Heart left ventricle (tissue), 13 donors: ENCODE measurements at regions not wholly inside any gene's neighbourhood (a gene's known extent, or its start where the extent isn't known, plus 50 kb on each side); places are given as distances from the start of the nearest gene placed in this dataset.

Source experiments
- POLR2A ChIP-seq, 2 donors: fragments of 450-650 bp; IDR thresholded peaks; one replicate each; pipeline ENCODE4 v1.6.1; 2017; ENCODE audit warnings: antibody characterized with exemption in 2 of 2, mild to moderate bottlenecking in 2 of 2, moderate library complexity in 2 of 2
- TF ChIP-seq, protein P1 (sequence below), 12 donors: fragments of 200-600 bp; sonication (generic) in 4 of 12; IDR thresholded peaks; one replicate each; pipeline versions ENCODE4 v1.5.0 to v1.8.0; 2018 to 2022; ENCODE audit warnings: antibody characterized with exemption in 12 of 12, mild to moderate bottlenecking in 5 of 12
- donor health status: ischemic (EF 13 %, LVEDD 7.1; RV severe dilation, severe dysfunction).
- donor health status: DM: no; HTN: yes; CAD: no.
- donor health status: DM: no; HTN: no; CAD: no.
- donor health status: ischemic (EF 25% LVEDD 6.9; RV normal size, moderate dysfunction).
- donor health status: ischemic (EF 25% LVEDD 5.7; RV mildly dilated, moderate dysfunction).
- donor health status: ischemic (EF 35%, LVEDD 5.7; RV mildly dilated, moderate dysfunction).
- donor health status: nonischemic (EF 11% LVEDD 7.7; RV severe dilation, severe dysfunction).
- donor health status: DM: yes; HTN: yes; CAD: no.
- donor health status: PGD.
- donor health status: ischemic (EF 29% LVEDD 5.4; RV normal size, mild dysfunction).
- donor health status: nonischemic (EF 23%, LVEDD 6.1; RV moderate dilation, normal function).

GRCh38 chr5:167105941-167106340 is 1185.5 kb upstream of the WWC1 start:
- TF ChIP-seq, protein P1, sequence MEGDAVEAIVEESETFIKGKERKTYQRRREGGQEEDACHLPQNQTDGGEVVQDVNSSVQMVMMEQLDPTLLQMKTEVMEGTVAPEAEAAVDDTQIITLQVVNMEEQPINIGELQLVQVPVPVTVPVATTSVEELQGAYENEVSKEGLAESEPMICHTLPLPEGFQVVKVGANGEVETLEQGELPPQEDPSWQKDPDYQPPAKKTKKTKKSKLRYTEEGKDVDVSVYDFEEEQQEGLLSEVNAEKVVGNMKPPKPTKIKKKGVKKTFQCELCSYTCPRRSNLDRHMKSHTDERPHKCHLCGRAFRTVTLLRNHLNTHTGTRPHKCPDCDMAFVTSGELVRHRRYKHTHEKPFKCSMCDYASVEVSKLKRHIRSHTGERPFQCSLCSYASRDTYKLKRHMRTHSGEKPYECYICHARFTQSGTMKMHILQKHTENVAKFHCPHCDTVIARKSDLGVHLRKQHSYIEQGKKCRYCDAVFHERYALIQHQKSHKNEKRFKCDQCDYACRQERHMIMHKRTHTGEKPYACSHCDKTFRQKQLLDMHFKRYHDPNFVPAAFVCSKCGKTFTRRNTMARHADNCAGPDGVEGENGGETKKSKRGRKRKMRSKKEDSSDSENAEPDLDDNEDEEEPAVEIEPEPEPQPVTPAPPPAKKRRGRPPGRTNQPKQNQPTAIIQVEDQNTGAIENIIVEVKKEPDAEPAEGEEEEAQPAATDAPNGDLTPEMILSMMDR (IDR thresholded peaks at IDR 0.05): no peak
- no peak for TF ChIP-seq POLR2A (IDR thresholded peaks at IDR 0.05)
